ENCODE measurements at regions not wholly inside any gene's neighbourhood (a gene's known extent, or its start where the extent isn't known, plus 50 kb on each side); places are given as distances from the start of the nearest gene placed in this dataset.
A peak's percentile ranks its signal among the peaks of the same experiment; 100 is the strongest.

DNA sequence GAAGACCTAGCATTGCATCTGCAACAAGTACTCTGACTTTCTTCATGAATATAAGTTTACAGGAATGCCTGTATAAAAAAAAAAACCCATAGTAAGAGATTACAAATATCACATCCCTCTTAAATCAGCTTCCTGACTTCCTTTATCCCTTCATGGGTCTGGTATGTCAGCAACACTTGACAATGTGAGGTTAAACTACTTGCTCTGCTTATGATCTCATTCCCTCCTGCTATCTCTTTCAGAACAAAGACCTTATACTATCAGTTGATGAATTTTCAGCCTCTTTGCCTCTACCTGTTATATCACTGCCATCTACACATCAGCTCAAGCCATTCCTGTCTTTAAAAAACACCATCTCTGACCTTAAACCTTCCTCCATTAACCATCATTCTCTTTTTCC lies 130.9 kb upstream of the SAMSN1 start:
- Histone ChIP-seq H3K4me2 (ENCODE audit: control insufficient read depth, insufficient read depth) (no peak overlapping the region; the same call in 1 of the 2 replicates), H3K4me1 (ENCODE audit: control insufficient read depth, insufficient read depth, low read length) (peaks cover 26% of the 10 kb centered on the region), H3K79me2 (ENCODE audit: control insufficient read depth, insufficient read depth, low read length) (no peaks in the 10 kb centered on the region), H3K36me3 (ENCODE audit: control insufficient read depth in 2 of 2, insufficient read depth in 2 of 2, low read length in 1 of 2) (no peaks in the 10 kb centered on the region), H4K20me1 (ENCODE audit: control insufficient read depth, insufficient read depth) (no peaks in the 10 kb centered on the region), H3K27ac (ENCODE audit: control insufficient read depth, insufficient read depth) (peak overlapping the region; percentile 79), H3K9ac (ENCODE audit: control insufficient read depth, insufficient read depth, low read length) (peak overlapping the region; percentile 12; the same call in 1 of the 2 replicates), H2AFZ (ENCODE audit: control insufficient read depth, low read depth, low read length) (peak overlapping the region; percentile 68), H3K9me3 (replicated peaks; ENCODE audit: control insufficient read depth, insufficient read depth, low read length) (peaks cover 2% of the 10 kb centered on the region; the same call in 2 of the 3 replicates), H3K27me3 (replicated peaks in 1 of 2; ENCODE audit: control insufficient read depth in 2 of 2, insufficient read depth in 2 of 2, low read length in 1 of 2) (no peaks in the 10 kb centered on the region), H3K4me3 (no peak overlapping the region)
- RAD21 ChIA-PET (ENCODE audit: unreplicated experiment), result interaction anchor here (1.0 to 2.7 kb wide), 5 partner anchors 11 to 105 kb away, joined by 3 to 9 read pairs (median 7); no protein-coding TSS in a partner anchor
- DNase-seq (ENCODE audit: low read depth, low spot score) (no peak), FAIRE-seq (peak; percentile 7), ATAC-seq (no peak)
- in situ Hi-C loops (cut with MboI), result no loop called here
- POLR2A ChIA-PET, result no interaction called here
- SMC1A ChIA-PET (ENCODE audit: uncharacterized antibody, unreplicated experiment), result interaction anchor here (0.6 to 5.9 kb wide), 12 partner anchors 10 to 224 kb away, joined by 3 to 33 read pairs (median 4); no protein-coding TSS in a partner anchor
- CTCF ChIA-PET, result interaction anchor here (0.6 to 2.1 kb wide), 3 partner anchors 10 to 194 kb away, joined by 3 to 8 read pairs (median 5); no protein-coding TSS in a partner anchor
- intact Hi-C loops (cut with micrococcal nuclease; ENCODE audit: unreplicated experiment), result no loop called here
- no TSS peak for BruUV-seq (replicated peaks)
- TF ChIP-seq IKZF1 (conservative IDR thresholded peaks at IDR 0.05) (no peak), MTA2 (IDR thresholded peaks at IDR 0.05; ENCODE audit: low read depth) (no peak), SMAD1 (IDR thresholded peaks at IDR 0.05; ENCODE audit: low read depth, partially characterized antibody) (no peak), MYB (IDR thresholded peaks at IDR 0.05; ENCODE audit: borderline replicate concordance, low read depth, low read length) (no peak), TCF3 (IDR thresholded peaks at IDR 0.05; ENCODE audit: borderline replicate concordance, insufficient read depth, low read depth, low read length) (no peak), PML (IDR thresholded peaks at IDR 0.05; ENCODE audit: low read length) (no peak), KLF5 (IDR thresholded peaks at IDR 0.05; ENCODE audit: partially characterized antibody) (no peak), NR2C2 (IDR thresholded peaks at IDR 0.05; ENCODE audit: borderline replicate concordance, control insufficient read depth, insufficient read length, low read depth) (no peak)
- TF ChIP-seq, protein P1, sequence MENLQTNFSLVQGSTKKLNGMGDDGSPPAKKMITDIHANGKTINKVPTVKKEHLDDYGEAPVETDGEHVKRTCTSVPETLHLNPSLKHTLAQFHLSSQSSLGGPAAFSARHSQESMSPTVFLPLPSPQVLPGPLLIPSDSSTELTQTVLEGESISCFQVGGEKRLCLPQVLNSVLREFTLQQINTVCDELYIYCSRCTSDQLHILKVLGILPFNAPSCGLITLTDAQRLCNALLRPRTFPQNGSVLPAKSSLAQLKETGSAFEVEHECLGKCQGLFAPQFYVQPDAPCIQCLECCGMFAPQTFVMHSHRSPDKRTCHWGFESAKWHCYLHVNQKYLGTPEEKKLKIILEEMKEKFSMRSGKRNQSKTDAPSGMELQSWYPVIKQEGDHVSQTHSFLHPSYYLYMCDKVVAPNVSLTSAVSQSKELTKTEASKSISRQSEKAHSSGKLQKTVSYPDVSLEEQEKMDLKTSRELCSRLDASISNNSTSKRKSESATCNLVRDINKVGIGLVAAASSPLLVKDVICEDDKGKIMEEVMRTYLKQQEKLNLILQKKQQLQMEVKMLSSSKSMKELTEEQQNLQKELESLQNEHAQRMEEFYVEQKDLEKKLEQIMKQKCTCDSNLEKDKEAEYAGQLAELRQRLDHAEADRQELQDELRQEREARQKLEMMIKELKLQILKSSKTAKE (IDR thresholded peaks at IDR 0.05; ENCODE audit: low read depth, poor library complexity, severe bottlenecking), result no peak
- TF ChIP-seq, protein P2, sequence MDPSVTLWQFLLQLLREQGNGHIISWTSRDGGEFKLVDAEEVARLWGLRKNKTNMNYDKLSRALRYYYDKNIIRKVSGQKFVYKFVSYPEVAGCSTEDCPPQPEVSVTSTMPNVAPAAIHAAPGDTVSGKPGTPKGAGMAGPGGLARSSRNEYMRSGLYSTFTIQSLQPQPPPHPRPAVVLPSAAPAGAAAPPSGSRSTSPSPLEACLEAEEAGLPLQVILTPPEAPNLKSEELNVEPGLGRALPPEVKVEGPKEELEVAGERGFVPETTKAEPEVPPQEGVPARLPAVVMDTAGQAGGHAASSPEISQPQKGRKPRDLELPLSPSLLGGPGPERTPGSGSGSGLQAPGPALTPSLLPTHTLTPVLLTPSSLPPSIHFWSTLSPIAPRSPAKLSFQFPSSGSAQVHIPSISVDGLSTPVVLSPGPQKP (IDR thresholded peaks at IDR 0.05; ENCODE audit: low read depth, low read length), result no peak
- TF ChIP-seq, protein P3, sequence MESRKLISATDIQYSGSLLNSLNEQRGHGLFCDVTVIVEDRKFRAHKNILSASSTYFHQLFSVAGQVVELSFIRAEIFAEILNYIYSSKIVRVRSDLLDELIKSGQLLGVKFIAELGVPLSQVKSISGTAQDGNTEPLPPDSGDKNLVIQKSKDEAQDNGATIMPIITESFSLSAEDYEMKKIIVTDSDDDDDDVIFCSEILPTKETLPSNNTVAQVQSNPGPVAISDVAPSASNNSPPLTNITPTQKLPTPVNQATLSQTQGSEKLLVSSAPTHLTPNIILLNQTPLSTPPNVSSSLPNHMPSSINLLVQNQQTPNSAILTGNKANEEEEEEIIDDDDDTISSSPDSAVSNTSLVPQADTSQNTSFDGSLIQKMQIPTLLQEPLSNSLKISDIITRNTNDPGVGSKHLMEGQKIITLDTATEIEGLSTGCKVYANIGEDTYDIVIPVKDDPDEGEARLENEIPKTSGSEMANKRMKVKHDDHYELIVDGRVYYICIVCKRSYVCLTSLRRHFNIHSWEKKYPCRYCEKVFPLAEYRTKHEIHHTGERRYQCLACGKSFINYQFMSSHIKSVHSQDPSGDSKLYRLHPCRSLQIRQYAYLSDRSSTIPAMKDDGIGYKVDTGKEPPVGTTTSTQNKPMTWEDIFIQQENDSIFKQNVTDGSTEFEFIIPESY (IDR thresholded peaks at IDR 0.05), result no peak
- TF ChIP-seq, protein P4, sequence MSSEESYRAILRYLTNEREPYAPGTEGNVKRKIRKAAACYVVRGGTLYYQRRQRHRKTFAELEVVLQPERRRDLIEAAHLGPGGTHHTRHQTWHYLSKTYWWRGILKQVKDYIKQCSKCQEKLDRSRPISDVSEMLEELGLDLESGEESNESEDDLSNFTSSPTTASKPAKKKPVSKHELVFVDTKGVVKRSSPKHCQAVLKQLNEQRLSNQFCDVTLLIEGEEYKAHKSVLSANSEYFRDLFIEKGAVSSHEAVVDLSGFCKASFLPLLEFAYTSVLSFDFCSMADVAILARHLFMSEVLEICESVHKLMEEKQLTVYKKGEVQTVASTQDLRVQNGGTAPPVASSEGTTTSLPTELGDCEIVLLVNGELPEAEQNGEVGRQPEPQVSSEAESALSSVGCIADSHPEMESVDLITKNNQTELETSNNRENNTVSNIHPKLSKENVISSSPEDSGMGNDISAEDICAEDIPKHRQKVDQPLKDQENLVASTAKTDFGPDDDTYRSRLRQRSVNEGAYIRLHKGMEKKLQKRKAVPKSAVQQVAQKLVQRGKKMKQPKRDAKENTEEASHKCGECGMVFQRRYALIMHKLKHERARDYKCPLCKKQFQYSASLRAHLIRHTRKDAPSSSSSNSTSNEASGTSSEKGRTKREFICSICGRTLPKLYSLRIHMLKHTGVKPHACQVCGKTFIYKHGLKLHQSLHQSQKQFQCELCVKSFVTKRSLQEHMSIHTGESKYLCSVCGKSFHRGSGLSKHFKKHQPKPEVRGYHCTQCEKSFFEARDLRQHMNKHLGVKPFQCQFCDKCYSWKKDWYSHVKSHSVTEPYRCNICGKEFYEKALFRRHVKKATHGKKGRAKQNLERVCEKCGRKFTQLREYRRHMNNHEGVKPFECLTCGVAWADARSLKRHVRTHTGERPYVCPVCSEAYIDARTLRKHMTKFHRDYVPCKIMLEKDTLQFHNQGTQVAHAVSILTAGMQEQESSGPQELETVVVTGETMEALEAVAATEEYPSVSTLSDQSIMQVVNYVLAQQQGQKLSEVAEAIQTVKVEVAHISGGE (CRISPR knock-in tag; IDR thresholded peaks at IDR 0.05), result no peak
